PC-9 (cell line): ENCODE measurements at regions not wholly inside any gene's neighbourhood (a gene's known extent, or its start where the extent isn't known, plus 50 kb on each side); places are given as distances from the start of the nearest gene placed in this dataset.

ENCODE experiments used
- BruUV-seq: library from RNA; stranded (reverse); fragments of 400-500 nt; replicated peaks from 2 replicates; lab custom pipeline; 2021; lab: Mats Ljungman, UMichigan
- CTCF ChIA-PET: fragments of 300-600 bp; sonication (Branson Sonifier 250); formaldehyde crosslinking; loops from one replicate; lab custom pipeline; 2022; ENCODE audit warnings: antibody characterized with exemption; lab: Charles Lee
- POLR2A ChIA-PET: fragments of 300-600 bp; sonication (Branson Sonifier 250); formaldehyde crosslinking; loops from one replicate; lab custom pipeline; 2022; ENCODE audit warnings: antibody characterized with exemption; ENCODE audit not compliant: unreplicated experiment; lab: Charles Lee
- DNase-seq, 2 experiments: peaks; one replicate each; pipeline versions ENCODE4 v3.0.0 to v3.0.0-alpha.2; 2015 to 2022; ENCODE audit warnings: mixed read lengths in 1 of 2
- H2AFZ ChIP-seq: fragments of 200-600 bp; sonication (generic); 2 replicates; pipeline ENCODE4 v1.8.1; 2017; ENCODE audit warnings: antibody characterized with exemption
- H3F3A ChIP-seq: fragments of 200-600 bp; sonication (generic); 2 replicates; pipeline ENCODE4 v1.8.1; 2017; ENCODE audit warnings: antibody characterized with exemption, mild to moderate bottlenecking, low read depth; ENCODE audit not compliant: insufficient read depth
- H3K27ac ChIP-seq: fragments of 200-600 bp; sonication (generic); 2 replicates; pipeline ENCODE4 v1.6.1; 2016; ENCODE audit warnings: mixed run types
- H3K27me3 ChIP-seq: fragments of 200-600 bp; sonication (generic); 2 replicates; pipeline ENCODE4 v1.6.1; 2016; ENCODE audit warnings: low read depth, mixed run types; ENCODE audit not compliant: insufficient read depth
- H3K36me3 ChIP-seq: fragments of 200-600 bp; sonication (generic); 2 replicates; pipeline ENCODE4 v1.6.1; 2016; ENCODE audit warnings: low read depth, mixed run types
- H3K4me1 ChIP-seq: fragments of 200-600 bp; sonication (generic); replicated peaks from 2 replicates; pipeline ENCODE4 v1.6.1; 2016; ENCODE audit warnings: mixed run types; ENCODE audit not compliant: insufficient read depth
- H3K4me2 ChIP-seq: fragments of 200-600 bp; sonication (generic); 2 replicates; pipeline ENCODE4 v1.6.1; 2017; ENCODE audit warnings: mixed run types
- H3K4me3 ChIP-seq: fragments of 200-600 bp; sonication (generic); 2 replicates; pipeline ENCODE4 v1.6.1; 2016; ENCODE audit warnings: mixed run types
- H3K79me2 ChIP-seq: fragments of 200-600 bp; sonication (generic); 2 replicates; pipeline ENCODE4 v1.6.1; 2017; ENCODE audit warnings: low read depth, mixed run types
- H3K9me2 ChIP-seq: fragments of 200-600 bp; sonication (generic); 2 replicates; pipeline ENCODE4 v1.8.1; 2017; ENCODE audit warnings: mild to moderate bottlenecking; ENCODE audit not compliant: insufficient read depth
- H3K9me3 ChIP-seq: fragments of 200-600 bp; sonication (generic); 2 replicates; pipeline ENCODE4 v1.8.1; 2016; ENCODE audit warnings: low read depth; ENCODE audit not compliant: insufficient read depth
- H4K20me1 ChIP-seq: fragments of 200-600 bp; sonication (generic); 2 replicates; pipeline ENCODE4 v1.8.1; 2017; ENCODE audit not compliant: insufficient read depth
- EZH2 ChIP-seq: fragments of 200-600 bp; sonication (generic); IDR thresholded peaks from 2 replicates; pipeline ENCODE4 v1.8.0; 2017; ENCODE audit warnings: antibody characterized with exemption, low read depth
- intact Hi-C: fragments of 100-400 bp; cut with micrococcal nuclease; formaldehyde crosslinking; loops from one replicate; pipeline ENCODE4 v1.10.0; 2022; ENCODE audit not compliant: unreplicated experiment
- TF ChIP-seq, protein P1 (sequence below): fragments of 200-600 bp; sonication (generic); conservative IDR thresholded peaks from 2 replicates; pipeline ENCODE4 v1.6.1; 2017; ENCODE audit warnings: mixed run types, antibody characterized with exemption, mild to moderate bottlenecking, moderate library complexity

DNA sequence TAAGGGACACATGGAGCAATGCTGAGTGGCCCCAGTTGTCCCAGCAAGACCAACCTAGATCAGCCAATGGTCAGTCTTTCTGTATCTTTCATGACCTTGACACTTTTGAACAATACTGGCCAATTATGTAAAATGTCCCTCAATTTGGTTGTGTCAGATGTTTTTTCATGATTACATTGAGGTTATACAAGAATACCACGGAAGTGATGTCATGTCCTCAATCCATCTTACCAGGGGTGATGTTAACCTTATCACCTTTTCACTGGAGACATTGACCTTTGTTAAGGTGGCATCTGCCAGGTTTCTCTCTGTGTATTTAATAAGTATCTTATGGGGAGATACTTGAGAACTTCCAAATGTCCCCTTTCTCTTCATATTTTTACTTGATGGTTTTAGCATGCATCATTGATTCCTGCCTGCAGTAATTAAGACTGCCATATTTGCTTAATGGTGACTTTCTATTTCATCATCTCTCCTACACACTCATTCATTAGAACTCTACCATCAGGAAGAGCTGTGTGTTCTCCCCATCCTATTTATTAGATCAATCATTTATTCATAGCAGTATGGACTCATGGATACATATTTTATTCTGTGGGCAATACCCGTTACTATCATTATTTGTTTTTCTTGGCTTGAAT is 64.7 kb upstream of the RFLNA start:
- H3K4me3 ChIP-seq: no peak overlapping the region
- intact Hi-C loops: no loop called here
- no peak for DNase-seq

DNA sequence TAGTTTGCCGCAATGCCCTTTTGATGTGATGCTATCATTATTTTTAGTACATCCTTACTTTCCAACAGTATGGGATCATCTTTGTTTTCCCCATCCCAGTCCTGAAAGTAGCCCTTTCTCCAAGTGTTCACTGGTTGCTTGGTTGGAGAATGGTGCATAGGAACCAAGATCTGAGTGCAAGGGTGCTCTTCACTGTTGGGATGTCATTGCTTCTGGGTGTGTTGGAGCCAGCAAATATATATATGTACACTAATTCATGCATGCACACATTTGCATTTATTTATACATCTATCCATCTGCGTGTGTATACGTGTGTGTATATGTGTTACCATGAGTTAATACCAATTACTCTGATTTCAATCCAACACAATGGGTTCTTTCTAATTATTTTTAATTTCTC is 64.1 kb upstream of the RFLNA start:
- Histone ChIP-seq H3F3A (no peaks in the 10 kb centered on the region), H3K36me3 (no peaks in the 10 kb centered on the region), H3K4me1 (no peaks in the 10 kb centered on the region), H3K79me2 (no peaks in the 10 kb centered on the region), H3K4me2 (no peak overlapping the region), H3K27me3 (peaks cover 83% of the 10 kb centered on the region), H3K9me3 (no peaks in the 10 kb centered on the region), H3K9me2 (no peaks in the 10 kb centered on the region), H3K27ac (no peak overlapping the region), H4K20me1 (no peaks in the 10 kb centered on the region), H3K4me3 (no peak overlapping the region), H2AFZ (no peak overlapping the region)
- ChIA-PET CTCF (no interaction called here), POLR2A (no interaction called here)
- BruUV-seq: no TSS peak
- intact Hi-C loops: no loop called here
- no peak for DNase-seq
- TF ChIP-seq, protein P1, sequence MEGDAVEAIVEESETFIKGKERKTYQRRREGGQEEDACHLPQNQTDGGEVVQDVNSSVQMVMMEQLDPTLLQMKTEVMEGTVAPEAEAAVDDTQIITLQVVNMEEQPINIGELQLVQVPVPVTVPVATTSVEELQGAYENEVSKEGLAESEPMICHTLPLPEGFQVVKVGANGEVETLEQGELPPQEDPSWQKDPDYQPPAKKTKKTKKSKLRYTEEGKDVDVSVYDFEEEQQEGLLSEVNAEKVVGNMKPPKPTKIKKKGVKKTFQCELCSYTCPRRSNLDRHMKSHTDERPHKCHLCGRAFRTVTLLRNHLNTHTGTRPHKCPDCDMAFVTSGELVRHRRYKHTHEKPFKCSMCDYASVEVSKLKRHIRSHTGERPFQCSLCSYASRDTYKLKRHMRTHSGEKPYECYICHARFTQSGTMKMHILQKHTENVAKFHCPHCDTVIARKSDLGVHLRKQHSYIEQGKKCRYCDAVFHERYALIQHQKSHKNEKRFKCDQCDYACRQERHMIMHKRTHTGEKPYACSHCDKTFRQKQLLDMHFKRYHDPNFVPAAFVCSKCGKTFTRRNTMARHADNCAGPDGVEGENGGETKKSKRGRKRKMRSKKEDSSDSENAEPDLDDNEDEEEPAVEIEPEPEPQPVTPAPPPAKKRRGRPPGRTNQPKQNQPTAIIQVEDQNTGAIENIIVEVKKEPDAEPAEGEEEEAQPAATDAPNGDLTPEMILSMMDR: no peak
- TF ChIP-seq EZH2: no peak

More for the DNA sequence above, 64.7 kb upstream of the RFLNA start:
- Histone ChIP-seq H3K4me2 (no peak overlapping the region), H3K9me2 (no peaks in the 10 kb centered on the region), H3K4me1 (no peaks in the 10 kb centered on the region), H3K9me3 (no peaks in the 10 kb centered on the region), H3K36me3 (no peaks in the 10 kb centered on the region), H2AFZ (no peak overlapping the region), H3F3A (no peaks in the 10 kb centered on the region), H3K27ac (no peak overlapping the region), H4K20me1 (no peaks in the 10 kb centered on the region), H3K27me3 (peaks cover 89% of the 10 kb centered on the region), H3K79me2 (no peaks in the 10 kb centered on the region)
- BruUV-seq: no TSS peak
- ChIA-PET CTCF (no interaction called here), POLR2A (no interaction called here)
- TF ChIP-seq EZH2: no peak
- TF ChIP-seq, protein P1: no peak

DNA sequence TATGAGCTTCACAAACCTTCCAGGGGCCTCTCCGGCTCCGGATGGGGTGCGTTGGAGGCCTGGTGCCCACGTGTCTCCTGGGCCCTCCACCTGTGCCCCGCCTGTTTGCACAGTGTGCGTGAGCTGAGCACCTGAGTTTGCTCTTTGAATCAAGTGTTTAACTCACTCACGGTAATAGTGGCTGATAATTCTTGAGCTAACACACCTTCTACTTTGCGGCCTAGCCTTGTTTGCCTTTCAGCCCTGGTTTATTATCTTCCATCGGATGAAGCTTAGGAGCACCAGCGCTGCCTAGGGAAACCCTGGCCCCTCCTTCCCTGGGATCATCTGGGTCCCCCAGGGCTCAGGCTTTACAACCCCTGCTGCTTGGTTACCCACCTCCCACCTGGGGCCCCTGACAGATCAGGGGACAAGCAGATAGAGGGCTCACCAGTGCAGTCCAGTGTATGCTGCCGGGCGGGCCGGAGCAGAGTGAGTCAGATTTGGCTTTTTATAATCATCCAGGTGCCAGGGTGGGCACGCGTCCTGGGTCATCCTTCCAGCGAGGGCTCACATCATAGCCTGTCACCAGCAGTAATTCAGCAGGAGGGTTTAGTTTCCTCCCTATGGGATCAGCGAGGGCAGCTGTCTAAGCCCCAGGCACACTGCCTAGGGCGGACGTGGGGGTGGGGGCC is 62.8 kb upstream of the RFLNA start:
- Histone ChIP-seq H3K4me2 (no peak overlapping the region), H3K9me2 (no peaks in the 10 kb centered on the region), H3K27ac (no peak overlapping the region), H3K79me2 (no peaks in the 10 kb centered on the region), H3K4me3 (no peak overlapping the region), H3K27me3 (peaks cover 81% of the 10 kb centered on the region), H3F3A (no peaks in the 10 kb centered on the region), H3K4me1 (no peaks in the 10 kb centered on the region), H3K36me3 (no peaks in the 10 kb centered on the region), H3K9me3 (no peaks in the 10 kb centered on the region), H4K20me1 (no peaks in the 10 kb centered on the region), H2AFZ (no peak overlapping the region)
- CTCF ChIA-PET: no interaction called here
- intact Hi-C loops: no loop called here
- no TSS peak for BruUV-seq
- no peak for DNase-seq
- POLR2A ChIA-PET: no interaction called here
- TF ChIP-seq, protein P1: no peak
- no peak for TF ChIP-seq EZH2
